ENCODE measurements at regions not wholly inside any gene's neighbourhood (a gene's known extent, or its start where the extent isn't known, plus 50 kb on each side); places are given as distances from the start of the nearest gene placed in this dataset.

DNA sequence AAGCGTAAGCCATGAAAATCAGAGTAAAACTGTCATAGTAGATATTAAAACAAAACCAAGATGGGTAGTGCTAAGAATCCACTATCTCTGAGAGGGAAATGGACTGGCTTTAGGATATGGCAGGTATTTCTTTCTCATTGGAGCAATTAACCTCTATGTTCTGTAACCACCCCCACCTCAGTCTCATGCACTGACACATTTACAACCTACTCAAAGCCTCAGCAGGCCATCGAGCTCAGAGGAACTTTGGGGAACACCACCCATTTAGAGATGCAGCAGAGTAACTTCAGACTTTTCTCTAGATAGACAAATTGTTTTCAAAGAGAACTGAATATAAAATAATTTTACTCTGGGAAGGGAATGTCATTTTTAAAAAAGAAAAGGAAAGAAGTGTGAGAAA is 615.8 kb upstream of the ZFHX3 start:
- no peak for DNase-seq

DNA sequence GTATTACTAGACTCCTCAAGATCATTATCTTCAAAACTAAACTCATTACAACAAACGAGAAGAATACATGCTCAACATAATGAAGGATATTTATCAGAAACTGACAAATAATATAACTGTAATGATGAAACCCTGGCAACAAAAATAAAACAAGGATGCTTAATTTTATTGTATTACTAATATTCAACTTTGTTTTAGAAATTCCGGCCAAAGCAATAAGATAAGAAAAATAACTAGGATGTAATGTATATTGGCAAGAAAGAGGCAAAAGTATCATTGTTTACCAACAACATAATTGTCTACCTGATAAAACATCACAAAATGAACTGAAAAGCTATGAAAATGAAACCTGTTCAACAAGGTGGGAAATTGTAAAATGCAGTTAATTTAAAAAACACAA is 588.3 kb upstream of the ZFHX3 start:
- DNase-seq = no peak

DNA sequence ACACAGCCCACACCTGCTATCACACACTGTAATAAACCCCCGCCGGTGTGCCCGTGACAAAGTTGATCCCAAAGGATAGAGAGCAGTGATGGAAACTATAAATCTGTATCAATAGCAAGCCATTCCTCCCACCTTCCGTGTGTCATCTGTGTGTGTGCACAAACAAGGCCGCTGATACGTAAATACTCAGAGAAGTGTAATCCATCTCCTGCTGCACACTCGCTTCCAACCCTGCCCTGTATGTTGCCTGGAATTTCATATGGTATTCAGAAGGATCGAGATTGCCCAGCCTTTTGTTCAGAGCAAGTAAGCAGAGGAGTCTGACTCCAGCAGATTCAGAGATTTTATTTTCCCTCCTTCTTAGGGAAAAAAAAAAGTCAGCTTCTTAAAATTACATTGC is 581.1 kb upstream of the ZFHX3 start:
- no peak for DNase-seq

- no peak for DNase-seq
Measured at GRCh38 chr16:73617738-73618137, 569.8 kb upstream of the ZFHX3 start.

GRCh38 chr16:73616770-73617169 is 568.8 kb upstream of the ZFHX3 start:
- DNase-seq = no peak

DNA sequence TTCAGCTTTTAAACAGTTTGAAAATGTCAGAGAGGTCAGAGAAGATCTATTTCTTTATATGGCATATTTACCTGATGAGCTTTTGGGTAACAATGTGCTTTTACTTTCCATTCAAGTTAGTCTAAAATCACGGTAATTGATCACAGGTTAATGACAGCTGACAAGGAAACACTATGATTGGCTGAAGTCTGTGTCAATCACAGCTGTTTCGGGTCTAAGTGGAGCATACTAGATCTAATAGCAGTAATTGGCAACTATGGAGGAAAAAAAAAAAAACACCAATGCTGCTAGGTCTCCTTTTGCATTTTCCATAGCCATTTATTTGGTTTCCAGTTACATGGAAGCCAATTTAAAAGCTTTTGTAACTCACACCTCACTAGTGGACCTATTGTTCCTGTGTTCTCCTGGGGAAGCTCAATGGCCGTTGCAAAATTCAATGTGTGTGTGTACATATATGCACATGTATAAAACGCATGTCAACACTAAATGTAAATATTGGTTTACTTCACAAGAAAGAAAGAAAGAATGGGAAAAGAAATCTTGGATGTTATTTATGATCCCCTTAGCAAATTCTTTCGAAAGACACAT is 568.3 kb upstream of the ZFHX3 start:
- DNase-seq = no peak

DNA sequence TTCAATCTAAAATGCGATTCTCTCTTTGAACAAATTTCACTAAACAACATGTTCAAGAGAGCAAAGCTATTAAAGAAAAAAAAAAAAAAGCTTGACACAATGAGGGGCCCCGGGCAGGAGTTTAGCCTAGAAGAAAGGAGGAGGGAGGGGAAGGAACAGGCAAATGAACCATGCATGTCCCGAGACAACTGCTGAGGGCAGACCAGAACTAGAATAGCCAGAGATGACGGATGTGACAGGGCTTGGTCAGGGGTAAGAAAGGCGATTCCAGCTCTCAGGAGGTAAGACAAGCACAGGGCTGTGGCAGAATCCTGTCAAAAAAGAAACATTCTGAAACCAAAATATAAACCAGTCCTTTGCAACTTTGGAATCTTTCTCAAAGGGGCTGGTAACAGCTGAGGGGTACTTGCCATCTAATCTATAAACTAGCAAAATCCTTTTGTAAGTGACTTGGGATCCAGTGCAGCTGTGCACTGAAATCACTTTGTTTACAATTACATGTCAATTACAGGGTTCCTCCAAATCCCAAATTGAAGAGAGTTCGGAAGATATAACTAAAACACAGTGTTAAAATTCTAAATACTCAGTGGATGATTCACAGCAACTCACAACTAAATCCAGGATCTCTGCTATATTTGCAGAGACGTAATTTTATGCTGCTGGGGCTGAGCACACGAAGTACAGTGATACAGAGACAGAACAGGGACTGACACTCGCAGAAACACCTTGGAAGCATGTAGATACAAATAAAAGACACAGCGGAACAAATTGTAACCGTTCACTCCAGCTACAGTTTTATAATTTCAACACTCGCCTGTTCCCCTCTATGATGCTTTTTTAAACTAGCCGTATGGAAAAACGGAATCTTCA is 567.4 kb upstream of the ZFHX3 start:
- no peak for DNase-seq

DNA sequence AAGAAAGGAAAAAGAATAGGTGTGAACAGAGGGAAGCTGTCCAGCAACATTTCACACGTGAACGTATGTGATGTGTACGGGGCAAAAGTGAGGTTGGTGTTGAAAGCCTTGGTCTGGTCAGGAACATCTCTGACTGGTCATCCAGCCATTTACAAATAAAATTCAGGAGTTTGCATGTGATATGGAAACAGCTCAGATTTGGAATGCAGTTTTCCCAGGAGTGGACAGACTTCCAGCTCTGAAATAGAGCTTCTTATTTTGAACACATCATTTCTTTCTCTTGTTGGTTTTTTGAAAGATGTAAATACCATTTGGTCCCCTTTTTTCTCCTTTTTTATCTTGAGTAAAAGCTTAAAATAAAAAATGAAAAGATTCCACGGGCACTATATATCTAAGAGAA is 566.2 kb upstream of the ZFHX3 start:
- DNase-seq = no peak

- DNase-seq = no peak
Measured at GRCh38 chr16:73610605-73611156, 562.8 kb upstream of the ZFHX3 start.

GRCh38 chr16:73610160-73610559 is 562.2 kb upstream of the ZFHX3 start:
- no peak for DNase-seq

- DNase-seq = no peak
Measured at GRCh38 chr16:73608911-73609310, 561.0 kb upstream of the ZFHX3 start.

GRCh38 chr16:73605309-73605708 is 557.4 kb upstream of the ZFHX3 start:
- no peak for DNase-seq

DNA sequence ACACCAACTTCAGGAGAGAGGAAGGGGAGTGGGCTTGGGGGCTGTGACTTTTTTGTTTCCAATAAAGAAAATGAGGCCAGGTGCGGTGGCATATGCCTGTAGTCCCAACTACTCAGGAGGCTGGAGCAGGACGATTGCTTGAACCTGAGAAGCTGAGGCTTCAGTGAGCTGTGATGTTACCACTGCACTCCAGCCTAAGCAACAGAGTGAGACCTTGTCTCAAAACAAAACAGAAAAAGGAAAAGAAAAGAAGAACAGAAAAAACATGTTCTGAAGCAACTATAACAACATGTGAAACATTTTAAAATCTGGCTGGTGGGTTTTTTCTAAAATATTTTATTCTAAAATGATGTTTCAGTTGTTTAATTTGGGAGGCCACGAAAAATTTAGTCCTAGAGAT is 554.0 kb upstream of the ZFHX3 start:
- DNase-seq = no peak

GRCh38 chr16:73599870-73600269 is 551.9 kb upstream of the ZFHX3 start:
- no peak for DNase-seq

DNA sequence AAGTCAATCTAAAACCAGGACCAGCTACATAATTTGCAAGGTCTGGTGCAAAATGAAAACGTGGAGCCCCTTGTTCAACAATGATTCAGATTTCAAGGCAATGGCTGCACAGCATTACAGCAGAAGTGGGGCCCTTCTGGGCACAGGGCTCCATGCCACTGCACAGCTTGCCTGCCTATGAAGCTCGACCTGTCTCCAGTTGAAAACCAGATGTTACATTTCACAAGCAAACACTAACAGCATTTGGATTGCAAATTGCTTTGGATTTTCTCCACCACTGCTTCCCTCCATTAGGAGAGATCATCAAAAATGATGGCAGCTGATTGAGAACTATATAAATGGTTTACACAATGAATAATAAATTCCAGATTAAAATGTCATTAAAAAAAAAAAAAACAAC is 551.4 kb upstream of the ZFHX3 start:
- DNase-seq = no peak

DNA sequence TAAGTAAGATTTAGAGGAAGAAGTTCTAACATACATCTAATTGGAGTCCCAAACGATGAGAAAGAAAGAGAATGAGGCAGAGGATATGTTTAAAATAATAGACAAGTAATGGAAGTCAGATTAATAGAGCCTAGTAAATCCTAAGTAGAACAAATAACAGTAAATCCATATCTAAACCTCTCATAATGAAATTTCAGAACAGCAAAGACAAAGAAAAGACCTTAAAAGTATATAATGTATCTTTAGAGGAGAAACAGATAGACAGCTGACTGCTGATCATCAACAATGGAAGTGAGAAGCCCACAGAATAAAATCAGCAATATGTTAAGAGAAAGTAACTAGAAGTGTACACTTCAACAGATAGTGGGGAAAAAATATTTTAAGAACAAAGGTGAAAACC is 536.2 kb upstream of the ZFHX3 start:
- no peak for DNase-seq

DNA sequence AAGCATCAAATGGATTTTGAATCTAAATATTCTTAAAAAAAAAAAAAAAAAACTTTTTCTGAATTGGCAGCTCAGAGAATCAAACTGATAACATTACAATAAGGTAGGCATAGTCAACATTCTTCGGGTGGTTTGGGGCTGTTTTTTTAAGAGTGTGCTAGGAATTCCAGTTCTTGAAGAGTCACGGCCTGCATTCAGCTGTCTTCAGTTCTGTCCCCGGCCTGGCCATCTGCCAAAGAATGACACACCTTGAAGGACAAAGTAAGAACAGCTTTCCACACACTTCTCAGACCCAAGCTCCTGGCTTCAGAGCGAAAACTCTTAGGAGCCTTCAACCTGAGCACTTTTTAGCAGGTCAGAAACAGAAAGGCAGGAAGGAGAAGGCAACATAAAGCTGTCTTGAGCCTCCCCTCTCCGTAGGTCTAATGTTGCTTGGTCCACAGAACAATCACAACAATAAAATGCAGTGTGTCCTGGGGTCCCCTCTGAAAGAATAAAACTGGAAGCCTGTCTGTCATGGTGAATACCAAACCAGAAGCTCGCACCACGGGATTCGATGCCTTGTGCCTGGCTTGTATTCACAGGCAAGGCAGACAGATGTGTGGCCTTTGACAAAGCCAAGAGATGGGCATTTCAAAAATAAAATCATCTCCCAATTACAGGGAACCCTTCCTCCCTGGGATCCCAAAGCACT is 524.4 kb upstream of the ZFHX3 start:
- peak; percentile 2 for DNase-seq

GRCh38 chr16:73569266-73569980 is 521.5 kb upstream of the ZFHX3 start:
- DNase-seq = no peak

DNA sequence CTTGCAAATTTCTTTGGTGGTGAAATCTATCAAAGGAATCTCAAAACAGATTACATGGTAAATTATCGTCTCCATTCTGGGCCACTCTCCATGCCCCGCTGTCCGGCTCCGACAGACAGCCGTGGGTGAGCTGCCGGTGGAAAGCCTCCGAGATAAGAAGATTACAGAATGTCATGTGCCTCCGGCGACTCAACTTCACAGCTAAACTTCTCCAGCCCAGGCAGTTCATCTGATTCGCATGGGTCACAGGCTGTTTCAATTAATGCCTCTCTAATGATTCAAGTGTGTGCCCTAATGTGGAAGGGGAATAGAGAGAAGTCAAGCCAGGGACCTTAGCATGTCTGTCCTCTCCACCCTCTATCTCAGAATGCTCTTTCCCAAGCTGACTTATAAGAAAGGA is 520.8 kb upstream of the ZFHX3 start:
- no peak for DNase-seq

DNA sequence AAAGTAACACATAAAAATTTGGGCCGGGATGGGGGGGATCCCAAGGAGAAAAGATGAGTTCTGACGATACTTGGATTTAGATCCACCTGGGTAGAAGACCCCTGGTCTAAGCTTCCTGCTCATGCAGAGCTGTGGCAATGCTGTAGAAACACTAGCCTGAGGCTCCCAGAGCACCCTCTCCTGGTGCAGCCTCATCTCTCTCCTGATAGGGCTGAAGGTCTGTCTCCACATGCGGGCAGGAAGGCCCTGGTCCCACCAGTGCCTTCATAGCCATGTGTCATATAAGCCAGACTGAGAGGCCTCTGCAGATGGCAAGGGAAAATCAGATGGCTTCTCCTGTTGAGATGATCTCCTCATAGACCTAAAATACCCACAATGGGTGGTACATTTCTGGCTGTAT is 518.0 kb upstream of the ZFHX3 start:
- DNase-seq = no peak

DNA sequence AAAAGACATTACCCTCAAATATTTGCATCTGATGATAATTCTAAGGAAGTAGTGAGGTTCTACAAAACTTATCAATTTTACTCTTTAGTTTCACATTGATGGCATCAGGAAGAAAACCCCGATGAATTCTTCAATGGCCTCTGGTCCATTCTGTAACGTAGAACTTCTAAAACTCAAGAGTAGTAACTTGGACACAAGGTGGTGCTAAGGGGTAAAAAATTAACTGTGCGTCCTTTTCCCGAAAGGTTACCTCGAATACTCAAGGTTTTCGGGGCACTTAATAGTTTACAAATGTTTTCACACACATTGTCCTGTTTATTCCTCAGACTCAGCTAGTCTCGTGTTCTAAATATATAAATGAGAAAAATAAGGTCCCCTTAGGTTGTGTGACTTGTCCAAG is 517.3 kb upstream of the ZFHX3 start:
- DNase-seq = no peak

DNA sequence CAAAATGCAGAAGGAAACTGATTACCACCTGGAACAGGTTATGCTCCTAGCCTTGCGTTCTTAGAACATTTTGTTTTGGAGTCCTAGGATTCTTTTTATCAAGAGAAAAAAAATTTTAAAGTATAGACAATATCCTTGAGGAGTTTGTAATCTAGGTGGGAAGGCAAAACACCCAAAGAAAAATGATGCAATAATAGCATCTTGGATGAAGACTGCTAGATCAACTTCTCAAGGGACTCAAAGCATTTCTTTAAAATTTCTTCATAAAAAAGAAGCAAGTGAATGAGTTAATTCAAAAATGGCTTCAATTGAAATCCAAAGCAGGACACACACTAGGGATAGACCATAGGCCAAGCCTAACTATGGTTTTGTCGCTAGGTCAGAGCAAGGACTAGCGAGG is 515.8 kb upstream of the ZFHX3 start:
- DNase-seq = no peak

GRCh38 chr16:73560497-73560896 is 512.6 kb upstream of the ZFHX3 start:
- DNase-seq = no peak
